Vagina (tissue), 2 donors: ENCODE measurements at regions not wholly inside any gene's neighbourhood (a gene's known extent, or its start where the extent isn't known, plus 50 kb on each side); places are given as distances from the start of the nearest gene placed in this dataset.

ENCODE experiments used
- DNase-seq, 2 donors: peaks; one replicate each; pipeline ENCODE4 v3.0.0-alpha.2; 2017; ENCODE audit errors: extremely low spot score in 2 of 2
- H3K27ac ChIP-seq: fragments of 200-600 bp; sonication (generic); one replicate; pipeline ENCODE4 v1.5.1; 2019
- H3K27me3 ChIP-seq: fragments of 200-600 bp; sonication (generic); one replicate; pipeline ENCODE4 v1.5.1; 2019
- H3K36me3 ChIP-seq, 2 donors: fragments of 200-600 bp; sonication (generic); one replicate each; pipeline ENCODE4 v1.5.1; 2017 to 2019
- H3K4me1 ChIP-seq: fragments of 200-600 bp; sonication (generic); one replicate; pipeline ENCODE4 v1.5.1; 2019
- H3K4me3 ChIP-seq, 2 donors: fragments of 200-600 bp; sonication (generic); 1 replicate in 1 of 2; 2 replicates in 1 of 2; pipeline ENCODE4 v1.5.1; 2016 to 2019
- H3K9me3 ChIP-seq: fragments of 200-600 bp; sonication (generic); one replicate; pipeline ENCODE4 v1.5.1; 2019
- CTCF ChIP-seq, 3 experiments: fragments of 450-650 bp in 2 of 3; fragments of 200-600 bp in 1 of 3; sonication (generic) in 1 of 3; IDR thresholded peaks; one replicate each; pipeline ENCODE4 v1.5.1; 2017 to 2019; ENCODE audit warnings: antibody characterized with exemption in 3 of 3, mild to moderate bottlenecking in 2 of 3, moderate library complexity in 2 of 3
- POLR2A ChIP-seq, 2 donors: fragments of 450-650 bp; IDR thresholded peaks; one replicate each; pipeline ENCODE4 v1.6.1; 2017; ENCODE audit warnings: antibody characterized with exemption in 2 of 2, mild to moderate bottlenecking in 2 of 2, moderate library complexity in 2 of 2
- POLR2AphosphoS5 ChIP-seq, 2 donors: sonication (generic); formaldehyde crosslinking; IDR thresholded peaks; one replicate each; pipeline ENCODE4 v1.9.0; 2017; ENCODE audit warnings: antibody characterized with exemption in 2 of 2, mild to moderate bottlenecking in 2 of 2, low read depth in 1 of 2; ENCODE audit not compliant: insufficient read depth in 1 of 2
- intact Hi-C: fragments of 100-400 bp; cut with DNase I; formaldehyde crosslinking; loops from one replicate; pipeline ENCODE4 v1.15.1; 2023

GRCh38 chr13:61950828-61951227, 535.2 kb upstream of the PCDH20 start:
- intact Hi-C loops, result no loop called here
- H3K4me1 ChIP-seq, result no peaks in the 10 kb centered on the region
- no peaks in the 10 kb centered on the region for H3K9me3 ChIP-seq
- H3K36me3 ChIP-seq, result no peaks in the 10 kb centered on the region
- no peak overlapping the region for H3K27ac ChIP-seq
- no peak overlapping the region for H3K4me3 ChIP-seq
- DNase-seq, result no peak
- TF ChIP-seq POLR2AphosphoS5 (IDR thresholded peaks at IDR 0.05; ENCODE audit: insufficient read depth in 1 of 2, low read depth in 1 of 2) (no peak), POLR2A (IDR thresholded peaks at IDR 0.05) (no peak), CTCF (IDR thresholded peaks at IDR 0.05) (no peak)
- no peaks in the 10 kb centered on the region for H3K27me3 ChIP-seq

- H3K4me3 ChIP-seq, result no peak overlapping the region
- H3K36me3 ChIP-seq, result no peaks in the 10 kb centered on the region
- DNase-seq, result no peak
Observed at GRCh38 chr13:61944329-61944929, 528.8 kb upstream of the PCDH20 start.

GRCh38 chr13:61935710-61936109, 520.1 kb upstream of the PCDH20 start:
- intact Hi-C loops, result no loop called here

More at GRCh38 chr13:61944329-61944929, 528.8 kb upstream of the PCDH20 start:
- intact Hi-C loops, result no loop called here
- no peak for TF ChIP-seq POLR2A (IDR thresholded peaks at IDR 0.05)
- TF ChIP-seq POLR2AphosphoS5 (IDR thresholded peaks at IDR 0.05; ENCODE audit: insufficient read depth in 1 of 2, low read depth in 1 of 2), result no peak
- TF ChIP-seq CTCF (IDR thresholded peaks at IDR 0.05), result no peak
- Histone ChIP-seq H3K27me3 (no peaks in the 10 kb centered on the region), H3K27ac (no peak overlapping the region), H3K4me1 (no peaks in the 10 kb centered on the region), H3K9me3 (no peaks in the 10 kb centered on the region)

GRCh38 chr13:61927648-61928047, 512.0 kb upstream of the PCDH20 start:
- TF ChIP-seq POLR2AphosphoS5 (IDR thresholded peaks at IDR 0.05; ENCODE audit: insufficient read depth in 1 of 2, low read depth in 1 of 2), result no peak
- no peak for TF ChIP-seq POLR2A (IDR thresholded peaks at IDR 0.05)
- intact Hi-C loops, result no loop called here
- DNase-seq, result no peak

More at GRCh38 chr13:61935710-61936109, 520.1 kb upstream of the PCDH20 start:
- TF ChIP-seq POLR2A (IDR thresholded peaks at IDR 0.05) (no peak), POLR2AphosphoS5 (IDR thresholded peaks at IDR 0.05; ENCODE audit: insufficient read depth in 1 of 2, low read depth in 1 of 2) (no peak), CTCF (IDR thresholded peaks at IDR 0.05) (no peak)
- Histone ChIP-seq H3K4me3 (no peak overlapping the region), H3K36me3 (no peaks in the 10 kb centered on the region), H3K27me3 (no peaks in the 10 kb centered on the region), H3K9me3 (no peaks in the 10 kb centered on the region), H3K4me1 (no peaks in the 10 kb centered on the region), H3K27ac (no peak overlapping the region)
- no peak for DNase-seq

GRCh38 chr13:61918841-61919240, 503.2 kb upstream of the PCDH20 start:
- H3K4me3 ChIP-seq, result no peak overlapping the region
- H3K27me3 ChIP-seq, result no peaks in the 10 kb centered on the region
- H3K27ac ChIP-seq, result no peak overlapping the region
- H3K9me3 ChIP-seq, result no peaks in the 10 kb centered on the region
- no peaks in the 10 kb centered on the region for H3K4me1 ChIP-seq
- TF ChIP-seq POLR2AphosphoS5 (IDR thresholded peaks at IDR 0.05; ENCODE audit: insufficient read depth in 1 of 2, low read depth in 1 of 2), result no peak
- no peak for TF ChIP-seq POLR2A (IDR thresholded peaks at IDR 0.05)
- no peak for TF ChIP-seq CTCF (IDR thresholded peaks at IDR 0.05)
- no peak for DNase-seq
- H3K36me3 ChIP-seq, result no peaks in the 10 kb centered on the region
- intact Hi-C loops, result no loop called here

More at GRCh38 chr13:61927648-61928047, 512.0 kb upstream of the PCDH20 start:
- Histone ChIP-seq H3K36me3 (no peaks in the 10 kb centered on the region), H3K4me3 (no peak overlapping the region), H3K27ac (no peak overlapping the region), H3K27me3 (no peaks in the 10 kb centered on the region), H3K9me3 (no peaks in the 10 kb centered on the region), H3K4me1 (no peaks in the 10 kb centered on the region)
